Activated T-cell treated with anti-CD3 and anti-CD28 coated beads, Interleukin-2, amount 50 U/mL, for 72 hours (primary cell): ENCODE measurements at regions not wholly inside any gene's neighbourhood (a gene's known extent, or its start where the extent isn't known, plus 50 kb on each side); places are given as distances from the start of the nearest gene placed in this dataset.

Experiments
- ATAC-seq, 2 donors: fragments of 150-1000 bp; cut with Tn5 transposase; replicated peaks in 1 of 2; 2 replicates each; pipeline ENCODE4 v1.10.0; 2021; ENCODE audit warnings: moderate library complexity in 2 of 2, mild to moderate bottlenecking in 1 of 2
- DNase-seq, 2 donors: peaks; one replicate each; pipeline ENCODE4 v3.0.0; 2021 to 2022; ENCODE audit warnings: mixed read lengths in 1 of 2
- H3K27ac Mint-ChIP-seq: one replicate; pipeline ENCODE4 v1.8.0; 2022; ENCODE audit warnings: mild to moderate bottlenecking, moderate library complexity, mixed read lengths
- H3K27me3 Mint-ChIP-seq: one replicate; pipeline ENCODE4 v1.8.0; 2022; ENCODE audit warnings: low read depth, mixed read lengths
- H3K36me3 Mint-ChIP-seq, 2 donors: one replicate each; pipeline ENCODE4 v1.8.0; 2022; ENCODE audit warnings: mixed read lengths in 2 of 2, mild to moderate bottlenecking in 1 of 2; ENCODE audit not compliant: insufficient read depth in 2 of 2
- H3K4me1 Mint-ChIP-seq: one replicate; pipeline ENCODE4 v1.8.0; 2022; ENCODE audit warnings: low read depth, mixed read lengths
- H3K4me3 Mint-ChIP-seq, 2 donors: one replicate each; pipeline ENCODE4 v1.8.0; 2022; ENCODE audit warnings: mild to moderate bottlenecking in 2 of 2, mixed read lengths in 2 of 2, moderate library complexity in 2 of 2
- H3K9me3 Mint-ChIP-seq, 2 donors: one replicate each; pipeline ENCODE4 v1.8.0; 2022; ENCODE audit warnings: mixed read lengths in 2 of 2

GRCh38 chr13:111973605-111974340, 93.2 kb upstream of the SOX1 start:
- Mint-ChIP-seq H3K9me3 (peaks cover 14 to 20% of the 10 kb centered on the region in 2 donors), H3K4me1 (no peaks in the 10 kb centered on the region), H3K27me3 (no peaks in the 10 kb centered on the region), H3K27ac (no peak overlapping the region), H3K4me3 (no peak overlapping the region), H3K36me3 (peaks cover 6 to 11% of the 10 kb centered on the region in 2 donors)
- DNase-seq (no peak), ATAC-seq (no peak)

GRCh38 chr13:111974341-111974640, 92.7 kb upstream of the SOX1 start:
- H3K4me1 Mint-ChIP-seq: no peaks in the 10 kb centered on the region
- H3K27ac Mint-ChIP-seq: no peak overlapping the region
- DNase-seq: no peak

GRCh38 chr13:111975539-111976473, 91.1 kb upstream of the SOX1 start:
- no peak overlapping the region for H3K4me3 Mint-ChIP-seq
- peaks cover 14 to 20% of the 10 kb centered on the region in 2 donors for H3K9me3 Mint-ChIP-seq
- H3K4me1 Mint-ChIP-seq: no peaks in the 10 kb centered on the region
- no peaks in the 10 kb centered on the region for H3K27me3 Mint-ChIP-seq
- no peak for ATAC-seq
- peaks cover 6 to 11% of the 10 kb centered on the region in 2 donors for H3K36me3 Mint-ChIP-seq
- H3K27ac Mint-ChIP-seq: no peak overlapping the region
- DNase-seq: no peak

More at GRCh38 chr13:111974341-111974640, 92.7 kb upstream of the SOX1 start:
- Mint-ChIP-seq H3K9me3 (peaks cover 14 to 20% of the 10 kb centered on the region in 2 donors), H3K36me3 (peaks cover 6 to 11% of the 10 kb centered on the region in 2 donors), H3K4me3 (no peak overlapping the region), H3K27me3 (no peaks in the 10 kb centered on the region)
- no peak for ATAC-seq

- no peaks in the 10 kb centered on the region for H3K4me1 Mint-ChIP-seq
- peaks cover 14 to 20% of the 10 kb centered on the region in 2 donors for H3K9me3 Mint-ChIP-seq
- no peaks in the 10 kb centered on the region for H3K27me3 Mint-ChIP-seq
- peaks cover 6 to 11% of the 10 kb centered on the region in 2 donors for H3K36me3 Mint-ChIP-seq
- ATAC-seq (no peak), DNase-seq (no peak)
- no peak overlapping the region for H3K4me3 Mint-ChIP-seq
- H3K27ac Mint-ChIP-seq: no peak overlapping the region
These were observed 90.3 kb upstream of the SOX1 start for GRCh38 chr13:111976474-111977178.

GRCh38 chr13:111977179-111977506, 89.8 kb upstream of the SOX1 start:
- H3K9me3 Mint-ChIP-seq: peaks cover 14 to 20% of the 10 kb centered on the region in 2 donors
- H3K4me1 Mint-ChIP-seq: no peaks in the 10 kb centered on the region
- no peak overlapping the region for H3K27ac Mint-ChIP-seq
- no peaks in the 10 kb centered on the region for H3K27me3 Mint-ChIP-seq
- H3K4me3 Mint-ChIP-seq: no peak overlapping the region
- ATAC-seq (no peak), DNase-seq (no peak)
- peaks cover 6 to 11% of the 10 kb centered on the region in 2 donors for H3K36me3 Mint-ChIP-seq

GRCh38 chr13:111978546-111978945, 88.4 kb upstream of the SOX1 start:
- peaks cover 6 to 11% of the 10 kb centered on the region in 2 donors for H3K36me3 Mint-ChIP-seq
- peaks cover 14 to 20% of the 10 kb centered on the region in 2 donors for H3K9me3 Mint-ChIP-seq
- no peaks in the 10 kb centered on the region for H3K27me3 Mint-ChIP-seq
- DNase-seq (no peak), ATAC-seq (no peak)
- no peaks in the 10 kb centered on the region for H3K4me1 Mint-ChIP-seq
- no peak overlapping the region for H3K27ac Mint-ChIP-seq
- no peak overlapping the region for H3K4me3 Mint-ChIP-seq

- no peak overlapping the region for H3K27ac Mint-ChIP-seq
- H3K9me3 Mint-ChIP-seq: peaks cover 4 to 6% of the 10 kb centered on the region in 2 donors
- DNase-seq: no peak
- no peaks in the 10 kb centered on the region for H3K27me3 Mint-ChIP-seq
- H3K4me3 Mint-ChIP-seq: no peak overlapping the region
- no peaks in the 10 kb centered on the region for H3K4me1 Mint-ChIP-seq
- peaks cover 0 to under 1% of the 10 kb centered on the region in 2 donors for H3K36me3 Mint-ChIP-seq
- ATAC-seq: no peak
These were observed 86.6 kb upstream of the SOX1 start for GRCh38 chr13:111980146-111980929.

- Mint-ChIP-seq H3K36me3 (no peaks in the 10 kb centered on the region), H3K4me1 (no peaks in the 10 kb centered on the region), H3K27me3 (no peaks in the 10 kb centered on the region), H3K9me3 (peaks cover 2 to 3% of the 10 kb centered on the region in 2 donors), H3K4me3 (no peak overlapping the region), H3K27ac (no peak overlapping the region)
- ATAC-seq (no peak), DNase-seq (no peak)
These were observed 85.9 kb upstream of the SOX1 start for GRCh38 chr13:111981006-111981405.

GRCh38 chr13:111981446-111982165, 85.3 kb upstream of the SOX1 start:
- no peak for DNase-seq
- Mint-ChIP-seq H3K4me1 (no peaks in the 10 kb centered on the region), H3K9me3 (peaks cover 2 to 3% of the 10 kb centered on the region in 2 donors), H3K36me3 (no peaks in the 10 kb centered on the region), H3K27ac (no peak overlapping the region), H3K4me3 (no peak overlapping the region), H3K27me3 (no peaks in the 10 kb centered on the region)
- ATAC-seq: no peak

- H3K4me3 Mint-ChIP-seq: no peak overlapping the region
- DNase-seq (no peak), ATAC-seq (no peak)
- no peak overlapping the region for H3K27ac Mint-ChIP-seq
- H3K36me3 Mint-ChIP-seq: no peaks in the 10 kb centered on the region
- no peaks in the 10 kb centered on the region for H3K27me3 Mint-ChIP-seq
- peaks cover 4 to 6% of the 10 kb centered on the region in 2 donors for H3K9me3 Mint-ChIP-seq
- H3K4me1 Mint-ChIP-seq: no peaks in the 10 kb centered on the region
These were observed 82.6 kb upstream of the SOX1 start for GRCh38 chr13:111984349-111984748.

GRCh38 chr13:111990362-111990761, 76.6 kb upstream of the SOX1 start:
- no peak for DNase-seq
- Mint-ChIP-seq H3K27ac (no peak overlapping the region), H3K27me3 (peaks cover 15% of the 10 kb centered on the region), H3K36me3 (peaks cover 5 to 6% of the 10 kb centered on the region in 2 donors), H3K9me3 (peaks cover 13 to 17% of the 10 kb centered on the region in 2 donors), H3K4me3 (no peak overlapping the region), H3K4me1 (no peaks in the 10 kb centered on the region)
- no peak for ATAC-seq

GRCh38 chr13:111992911-111993310, 74.0 kb upstream of the SOX1 start:
- ATAC-seq (no peak), DNase-seq (no peak)
- H3K9me3 Mint-ChIP-seq: peaks cover 10 to 17% of the 10 kb centered on the region in 2 donors
- no peak overlapping the region for H3K27ac Mint-ChIP-seq
- H3K4me3 Mint-ChIP-seq: no peak overlapping the region
- H3K4me1 Mint-ChIP-seq: no peaks in the 10 kb centered on the region
- peaks cover 5 to 6% of the 10 kb centered on the region in 2 donors for H3K36me3 Mint-ChIP-seq
- peaks cover 23% of the 10 kb centered on the region for H3K27me3 Mint-ChIP-seq
